IMR-90 (cell line): ENCODE measurements at regions not wholly inside any gene's neighbourhood (a gene's known extent, or its start where the extent isn't known, plus 50 kb on each side); places are given as distances from the start of the nearest gene placed in this dataset.

Source experiments
- CTCF ChIP-seq: conservative IDR thresholded peaks from 2 replicates; pipeline ENCODE4 v1.5.1; 2012; ENCODE audit warnings: mild to moderate bottlenecking, low read depth, low read length, improper control_type of control experiment
- MAZ ChIP-seq: IDR thresholded peaks from 2 replicates; pipeline ENCODE4 v1.6.1; 2012; ENCODE audit warnings: low read depth, mild to moderate bottlenecking, low read length, improper control_type of control experiment, moderate library complexity, borderline replicate concordance
- RAD21 ChIP-seq: IDR thresholded peaks from 2 replicates; pipeline ENCODE4 v1.6.1; 2012; ENCODE audit warnings: low read length, improper control_type of control experiment
- RCOR1 ChIP-seq: IDR thresholded peaks from 2 replicates; pipeline ENCODE4 v1.6.1; 2012; ENCODE audit warnings: mild to moderate bottlenecking, low read length, improper control_type of control experiment; ENCODE audit not compliant: insufficient replicate concordance
- USF2 ChIP-seq: fragments of 150-350 bp; IDR thresholded peaks from 2 replicates; pipeline ENCODE4 v1.6.1; 2017; ENCODE audit warnings: mild to moderate bottlenecking, antibody characterized with exemption, low read length, low read depth

GRCh38 chr2:234630801-234631261 lies 133.9 kb upstream of the ARL4C start:
- TF ChIP-seq CTCF (no peak), MAZ (no peak), RCOR1 (no peak), RAD21 (no peak), USF2 (no peak)
